WTC11 (cell line): ENCODE measurements at regions not wholly inside any gene's neighbourhood (a gene's known extent, or its start where the extent isn't known, plus 50 kb on each side); places are given as distances from the start of the nearest gene placed in this dataset.
"Not testable (repeated sequence)": the region's sequence is repeated elsewhere in the genome, so short reads cannot be mapped to it uniquely, and the experiment has no call there.

Experiments used
- ATAC-seq: fragments of 200-7000 bp; cut with Tn5 transposase; 2 replicates; pipeline ENCODE4 v1.10.0; 2021; ENCODE audit warnings: mild to moderate bottlenecking, moderate library complexity
- CTCF ChIA-PET: fragments of 300-600 bp; sonication (Branson Sonifier 250); formaldehyde crosslinking; loops from one replicate; lab custom pipeline; 2021; ENCODE audit warnings: antibody characterized with exemption; lab: Charles Lee
- POLR2A ChIA-PET: fragments of 350-600 bp; sonication (Branson Sonifier 250); formaldehyde crosslinking; loops from one replicate; lab custom pipeline; 2021; ENCODE audit warnings: antibody characterized with exemption; lab: Charles Lee
- DNase-seq: peaks from one replicate; pipeline ENCODE4 v3.0.0; 2021; ENCODE audit warnings: low spot score
- H3K27ac Mint-ChIP-seq: 2 replicates; pipeline ENCODE4 v1.8.0; 2021; ENCODE audit warnings: mixed read lengths
- H3K27me3 Mint-ChIP-seq: 2 replicates; pipeline ENCODE4 v1.8.0; 2021; ENCODE audit warnings: low read depth, mild to moderate bottlenecking, moderate library complexity, mixed read lengths
- H3K36me3 Mint-ChIP-seq: 2 replicates; pipeline ENCODE4 v1.8.0; 2021; ENCODE audit warnings: mixed read lengths
- H3K4me1 Mint-ChIP-seq: 2 replicates; pipeline ENCODE4 v1.8.0; 2022; ENCODE audit warnings: mixed read lengths
- H3K4me3 Mint-ChIP-seq: 2 replicates; pipeline ENCODE4 v1.8.0; 2021; ENCODE audit warnings: mild to moderate bottlenecking, moderate library complexity, mixed read lengths
- H3K9me3 Mint-ChIP-seq: 2 replicates; pipeline ENCODE4 v1.8.0; 2021; ENCODE audit warnings: mixed read lengths
- ZNF121 ChIP-seq: sonication (generic); formaldehyde crosslinking; IDR thresholded peaks from 2 replicates; pipeline ENCODE4 v1.8.0; 2023; ENCODE audit warnings: missing genetic modification reagents
- TF ChIP-seq, protein P1 (sequence below): fragments of 200-600 bp; IDR thresholded peaks from 2 replicates; pipeline ENCODE4 v1.8.0; 2022; ENCODE audit warnings: antibody characterized with exemption

- H3K9me3 Mint-ChIP-seq, H3K27ac Mint-ChIP-seq, DNase-seq, POLR2A ChIA-PET, H3K36me3 Mint-ChIP-seq, ATAC-seq: not testable (repeated sequence)
- Mint-ChIP-seq H3K4me3 (peak overlapping the region; percentile 68), H3K27me3 (peaks cover 35% of the 10 kb centered on the region), H3K4me1 (peaks cover 22% of the 10 kb centered on the region)
- CTCF ChIA-PET, result interaction anchor here (1.0 to 1.4 kb wide), 2 partner anchors 37 to 56 kb away, joined by 3 to 5 read pairs; partner anchors contain the start of gene ASNS
Measured at GRCh38 chr7:97928844-97929243, 56.6 kb upstream of the ASNS start.

GRCh38 chr7:97927790-97928748 lies 55.9 kb upstream of the ASNS start:
- not testable (repeated sequence) for H3K27ac Mint-ChIP-seq, H3K9me3 Mint-ChIP-seq, H3K36me3 Mint-ChIP-seq
- CTCF ChIA-PET, result interaction anchor here (0.8 to 1.4 kb wide), 6 partner anchors 12 to 94 kb away, joined by 3 to 5 read pairs (median 3); partner anchors contain the start of gene ASNS
- TF ChIP-seq ZNF121, result peak; percentile 87
- TF ChIP-seq, protein P1, sequence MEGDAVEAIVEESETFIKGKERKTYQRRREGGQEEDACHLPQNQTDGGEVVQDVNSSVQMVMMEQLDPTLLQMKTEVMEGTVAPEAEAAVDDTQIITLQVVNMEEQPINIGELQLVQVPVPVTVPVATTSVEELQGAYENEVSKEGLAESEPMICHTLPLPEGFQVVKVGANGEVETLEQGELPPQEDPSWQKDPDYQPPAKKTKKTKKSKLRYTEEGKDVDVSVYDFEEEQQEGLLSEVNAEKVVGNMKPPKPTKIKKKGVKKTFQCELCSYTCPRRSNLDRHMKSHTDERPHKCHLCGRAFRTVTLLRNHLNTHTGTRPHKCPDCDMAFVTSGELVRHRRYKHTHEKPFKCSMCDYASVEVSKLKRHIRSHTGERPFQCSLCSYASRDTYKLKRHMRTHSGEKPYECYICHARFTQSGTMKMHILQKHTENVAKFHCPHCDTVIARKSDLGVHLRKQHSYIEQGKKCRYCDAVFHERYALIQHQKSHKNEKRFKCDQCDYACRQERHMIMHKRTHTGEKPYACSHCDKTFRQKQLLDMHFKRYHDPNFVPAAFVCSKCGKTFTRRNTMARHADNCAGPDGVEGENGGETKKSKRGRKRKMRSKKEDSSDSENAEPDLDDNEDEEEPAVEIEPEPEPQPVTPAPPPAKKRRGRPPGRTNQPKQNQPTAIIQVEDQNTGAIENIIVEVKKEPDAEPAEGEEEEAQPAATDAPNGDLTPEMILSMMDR, result peak; percentile 97
- Mint-ChIP-seq H3K4me3 (peak overlapping the region; percentile 68), H3K4me1 (peaks cover 22% of the 10 kb centered on the region), H3K27me3 (peaks cover 35% of the 10 kb centered on the region)
- POLR2A ChIA-PET, result interaction anchor here (0.5 to 0.6 kb wide), 2 partner anchors 56 to 442 kb away, joined by 4 to 6 read pairs; partner anchors contain the start of gene ASNS
- ATAC-seq, result peak; percentile 88
- peak; percentile 83 for DNase-seq
